ENCODE measurements at regions not wholly inside any gene's neighbourhood (a gene's known extent, or its start where the extent isn't known, plus 50 kb on each side); places are given as distances from the start of the nearest gene placed in this dataset.

DNA sequence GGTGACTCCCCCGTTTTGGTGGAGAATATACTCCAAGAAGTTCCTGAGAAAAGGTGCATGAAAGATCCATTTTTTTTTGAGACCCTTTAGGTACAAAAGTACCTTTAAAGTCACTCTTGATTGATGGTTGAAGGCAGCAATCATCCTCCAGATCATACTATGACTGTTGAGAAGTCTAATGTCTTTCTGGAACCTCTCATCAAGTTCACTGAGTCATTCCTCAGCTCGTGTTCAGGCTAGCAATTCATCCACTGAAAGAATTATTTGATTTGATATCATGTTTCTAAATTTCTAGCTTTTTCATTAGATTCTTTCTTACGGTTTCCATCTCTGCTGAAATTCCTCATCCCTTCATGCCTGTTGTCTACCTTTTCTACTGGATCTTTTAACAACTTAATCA lies 65.1 kb upstream of the GJB6 start:
- TF ChIP-seq, protein P1, sequence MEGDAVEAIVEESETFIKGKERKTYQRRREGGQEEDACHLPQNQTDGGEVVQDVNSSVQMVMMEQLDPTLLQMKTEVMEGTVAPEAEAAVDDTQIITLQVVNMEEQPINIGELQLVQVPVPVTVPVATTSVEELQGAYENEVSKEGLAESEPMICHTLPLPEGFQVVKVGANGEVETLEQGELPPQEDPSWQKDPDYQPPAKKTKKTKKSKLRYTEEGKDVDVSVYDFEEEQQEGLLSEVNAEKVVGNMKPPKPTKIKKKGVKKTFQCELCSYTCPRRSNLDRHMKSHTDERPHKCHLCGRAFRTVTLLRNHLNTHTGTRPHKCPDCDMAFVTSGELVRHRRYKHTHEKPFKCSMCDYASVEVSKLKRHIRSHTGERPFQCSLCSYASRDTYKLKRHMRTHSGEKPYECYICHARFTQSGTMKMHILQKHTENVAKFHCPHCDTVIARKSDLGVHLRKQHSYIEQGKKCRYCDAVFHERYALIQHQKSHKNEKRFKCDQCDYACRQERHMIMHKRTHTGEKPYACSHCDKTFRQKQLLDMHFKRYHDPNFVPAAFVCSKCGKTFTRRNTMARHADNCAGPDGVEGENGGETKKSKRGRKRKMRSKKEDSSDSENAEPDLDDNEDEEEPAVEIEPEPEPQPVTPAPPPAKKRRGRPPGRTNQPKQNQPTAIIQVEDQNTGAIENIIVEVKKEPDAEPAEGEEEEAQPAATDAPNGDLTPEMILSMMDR (IDR thresholded peaks at IDR 0.05) = no peak
- TF ChIP-seq POLR2A (IDR thresholded peaks at IDR 0.05) = no peak
- TF ChIP-seq POLR2AphosphoS5 (IDR thresholded peaks at IDR 0.05) = no peak
